ENCODE measurements at regions not wholly inside any gene's neighbourhood (a gene's known extent, or its start where the extent isn't known, plus 50 kb on each side); places are given as distances from the start of the nearest gene placed in this dataset.

DNA sequence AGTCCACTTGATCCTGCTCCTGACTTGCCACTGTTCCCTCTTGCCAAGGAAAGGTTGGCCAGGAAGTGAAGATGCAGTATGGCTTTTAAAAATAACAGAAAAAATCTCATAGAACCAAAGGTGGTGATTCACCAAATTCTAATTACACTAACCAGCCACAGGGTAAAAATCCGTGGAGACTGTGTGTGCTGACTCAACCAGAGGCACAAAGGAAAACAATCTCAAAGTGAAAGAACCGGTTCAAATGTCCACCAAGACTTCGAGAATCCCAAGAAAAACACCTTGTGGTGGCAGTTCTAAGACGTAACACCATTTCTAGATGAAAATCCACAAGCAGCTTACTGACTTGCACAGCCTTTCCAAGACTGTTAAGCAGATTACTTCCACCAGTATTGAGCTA is 279.1 kb downstream of the TLE1 start:
- Histone ChIP-seq H3K4me3 (ENCODE audit: extremely low read depth, insufficient read depth, low read length, poor library complexity, severe bottlenecking) (no peak overlapping the region), H3K27ac (ENCODE audit: low read depth, low read length, severe bottlenecking) (no peak overlapping the region), H3K36me3 (ENCODE audit: control insufficient read depth, insufficient read depth, low read length) (no peaks in the 10 kb centered on the region), H3K4me1 (ENCODE audit: control insufficient read depth, insufficient read depth, low read length, poor library complexity, severe bottlenecking) (peaks cover under 1% of the 10 kb centered on the region), H3K9me3 (ENCODE audit: control insufficient read depth, low read length) (peaks cover 4% of the 10 kb centered on the region)
- 81 to 92% methylated on average over 3 to 4 of the region's 4 CpGs for WGBS, 2 experiments (ENCODE audit: insufficient coverage in 2 of 2)

DNA sequence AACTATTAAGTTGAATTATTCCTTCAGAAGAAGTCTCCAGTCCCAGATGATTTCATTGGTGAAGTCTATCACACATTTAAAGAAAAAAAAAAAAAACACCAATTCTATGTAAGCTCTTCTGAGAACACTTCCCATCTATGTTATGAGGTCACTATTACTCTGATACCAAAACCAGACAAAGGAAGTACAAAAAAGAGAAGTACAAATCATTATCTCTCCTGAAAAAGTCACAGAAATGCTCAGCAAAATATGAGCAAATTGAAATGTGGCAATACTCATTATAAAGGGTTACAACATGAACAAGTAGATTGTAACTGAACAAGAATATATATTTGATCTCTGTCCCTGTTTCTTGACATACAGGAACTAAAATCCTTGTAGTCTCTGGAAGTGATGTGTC is 280.4 kb downstream of the TLE1 start:
- no peak overlapping the region for H3K4me3 ChIP-seq (ENCODE audit: extremely low read depth, insufficient read depth, low read length, poor library complexity, severe bottlenecking)
- no peaks in the 10 kb centered on the region for H3K36me3 ChIP-seq (ENCODE audit: control insufficient read depth, insufficient read depth, low read length)
- peaks cover 3% of the 10 kb centered on the region for H3K4me1 ChIP-seq (ENCODE audit: control insufficient read depth, insufficient read depth, low read length, poor library complexity, severe bottlenecking)
- no peak overlapping the region for H3K27ac ChIP-seq (ENCODE audit: low read depth, low read length, severe bottlenecking)
- H3K9me3 ChIP-seq (ENCODE audit: control insufficient read depth, low read length), result peaks cover 4% of the 10 kb centered on the region

DNA sequence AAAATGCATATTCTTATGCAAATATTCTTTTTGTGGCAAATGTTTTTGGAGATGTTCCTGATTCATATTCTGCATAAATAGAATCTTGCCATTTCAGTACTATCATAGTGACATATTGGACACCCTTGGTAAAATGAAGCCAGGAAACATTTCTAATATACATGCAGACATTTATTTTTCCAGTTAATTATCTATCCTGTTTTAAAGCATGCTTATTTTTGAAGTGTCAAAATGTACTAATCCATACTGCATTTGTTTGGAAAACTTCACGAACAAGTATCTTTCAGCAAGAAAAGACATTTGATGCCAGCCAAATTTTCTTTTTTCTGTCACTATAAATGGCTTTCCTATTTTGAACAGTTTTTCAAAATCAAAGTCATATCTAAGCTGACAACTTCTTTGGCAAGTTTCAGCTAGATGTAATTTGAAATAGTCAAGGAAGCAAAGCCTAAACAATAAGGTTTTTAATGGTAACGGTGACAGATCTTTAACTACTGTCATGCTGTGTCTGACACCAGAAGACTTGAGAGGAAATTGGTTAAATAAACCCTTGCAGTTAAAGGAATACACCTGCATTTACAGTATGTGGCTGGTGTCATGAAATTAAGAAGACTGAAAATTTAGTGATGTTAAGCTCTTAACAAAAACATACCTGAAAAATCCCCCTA is 284.3 kb downstream of the TLE1 start:
- Histone ChIP-seq H3K4me3 (ENCODE audit: extremely low read depth, insufficient read depth, low read length, poor library complexity, severe bottlenecking) (no peak overlapping the region), H3K36me3 (ENCODE audit: control insufficient read depth, insufficient read depth, low read length) (no peaks in the 10 kb centered on the region), H3K9me3 (ENCODE audit: control insufficient read depth, low read length) (no peaks in the 10 kb centered on the region), H3K4me1 (ENCODE audit: control insufficient read depth, insufficient read depth, low read length, poor library complexity, severe bottlenecking) (peaks cover 3% of the 10 kb centered on the region), H3K27ac (ENCODE audit: low read depth, low read length, severe bottlenecking) (no peak overlapping the region)
- WGBS, 2 experiments (ENCODE audit: insufficient coverage in 2 of 2), result 62 to 100% methylated on average over 1 of the region's 2 CpGs

DNA sequence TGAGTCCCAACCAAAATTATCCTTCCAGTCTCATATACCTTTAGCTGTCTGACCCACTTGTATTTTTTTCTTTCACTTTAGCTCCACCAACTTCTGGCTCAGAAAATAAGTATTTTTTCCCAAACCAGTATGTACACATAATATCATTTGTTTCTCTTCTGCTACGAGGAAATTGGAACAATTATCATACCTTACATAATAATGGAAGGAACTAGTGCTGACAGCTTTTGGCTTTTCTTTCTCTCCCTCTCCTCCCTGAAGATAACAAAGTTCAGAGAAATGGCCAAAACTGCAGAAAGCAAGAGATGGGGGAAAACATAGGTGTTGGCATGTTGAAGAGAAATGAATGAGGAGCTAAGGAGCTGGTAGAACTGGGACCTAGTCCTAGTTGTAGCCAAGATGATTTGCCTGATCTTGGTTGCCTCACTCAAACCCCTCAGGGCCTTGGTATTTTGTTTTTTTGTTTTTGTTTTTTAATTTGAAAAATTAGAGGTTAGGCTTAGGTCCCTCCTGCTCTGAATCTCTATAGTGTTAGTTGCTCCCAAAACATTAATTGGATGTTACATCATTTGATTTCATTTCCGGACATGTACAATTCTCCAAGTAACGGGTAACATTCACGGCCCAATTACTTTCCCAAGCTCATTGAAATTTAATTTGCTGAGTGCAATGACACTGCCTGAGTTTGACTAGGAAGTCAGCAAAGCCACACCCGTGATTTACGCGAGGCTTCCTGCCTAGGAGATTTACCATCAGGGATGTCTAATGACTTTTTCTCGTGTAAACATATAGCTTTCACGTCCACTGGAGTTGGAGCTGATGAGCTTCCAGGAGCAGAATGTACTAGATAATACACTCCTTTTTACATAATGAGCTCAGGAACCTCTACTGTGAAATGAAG is 291.6 kb downstream of the TLE1 start:
- H3K4me3 ChIP-seq (ENCODE audit: extremely low read depth, insufficient read depth, low read length, poor library complexity, severe bottlenecking), result no peak overlapping the region
- no peaks in the 10 kb centered on the region for H3K4me1 ChIP-seq (ENCODE audit: control insufficient read depth, insufficient read depth, low read length, poor library complexity, severe bottlenecking)
- H3K36me3 ChIP-seq (ENCODE audit: control insufficient read depth, insufficient read depth, low read length), result no peaks in the 10 kb centered on the region
- no peaks in the 10 kb centered on the region for H3K9me3 ChIP-seq (ENCODE audit: control insufficient read depth, low read length)
- 77 to 89% methylated on average over 5 to 6 of the region's 9 CpGs for WGBS, 2 experiments (ENCODE audit: insufficient coverage in 2 of 2)
- H3K27ac ChIP-seq (ENCODE audit: low read depth, low read length, severe bottlenecking), result no peak overlapping the region

DNA sequence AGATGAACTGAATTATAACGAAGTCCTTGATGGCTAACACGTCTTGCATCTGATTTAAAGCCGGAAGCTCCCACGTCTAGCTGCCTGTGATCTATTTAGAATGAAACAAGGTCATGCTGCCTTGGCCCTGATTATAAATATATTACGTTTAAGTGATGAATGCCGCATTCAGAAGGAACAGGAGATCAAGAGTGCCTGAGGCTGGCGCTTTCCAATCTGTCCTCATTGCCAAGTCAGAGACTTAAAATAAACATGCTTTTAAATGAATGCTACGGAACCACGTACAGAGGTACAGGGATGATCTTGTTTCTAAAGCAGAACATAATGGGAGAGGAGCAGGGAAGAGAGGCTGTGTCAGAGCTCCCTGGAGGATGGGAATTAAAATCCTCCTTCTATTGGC is 292.8 kb downstream of the TLE1 start:
- H3K4me1 ChIP-seq (ENCODE audit: control insufficient read depth, insufficient read depth, low read length, poor library complexity, severe bottlenecking), result no peaks in the 10 kb centered on the region
- no peak overlapping the region for H3K27ac ChIP-seq (ENCODE audit: low read depth, low read length, severe bottlenecking)
- no peaks in the 10 kb centered on the region for H3K9me3 ChIP-seq (ENCODE audit: control insufficient read depth, low read length)
- no peaks in the 10 kb centered on the region for H3K36me3 ChIP-seq (ENCODE audit: control insufficient read depth, insufficient read depth, low read length)
- no peak overlapping the region for H3K4me3 ChIP-seq (ENCODE audit: extremely low read depth, insufficient read depth, low read length, poor library complexity, severe bottlenecking)
- WGBS, 2 experiments (ENCODE audit: insufficient coverage in 2 of 2), result 85 to 94% methylated on average over 8 of the region's 9 CpGs

DNA sequence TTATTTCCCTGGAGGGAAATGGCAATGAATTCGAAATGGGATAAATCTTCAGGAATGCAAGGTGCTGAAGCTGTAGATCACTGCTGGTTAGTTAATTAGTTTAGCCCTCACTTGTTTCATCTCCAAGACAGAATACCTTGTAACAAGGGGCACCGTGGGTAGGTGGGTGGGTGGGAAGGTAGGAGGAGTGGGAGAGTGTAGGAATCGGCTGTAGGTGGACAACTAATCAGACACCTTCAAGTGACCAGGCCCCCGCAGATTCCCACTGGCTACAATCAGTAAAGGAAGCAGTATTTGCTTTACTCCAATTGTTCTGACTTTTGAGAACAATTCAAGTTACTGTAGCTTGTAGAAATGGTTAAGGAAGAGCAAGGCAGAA is 293.7 kb downstream of the TLE1 start:
- no peak overlapping the region for H3K27ac ChIP-seq (ENCODE audit: low read depth, low read length, severe bottlenecking)
- no peaks in the 10 kb centered on the region for H3K36me3 ChIP-seq (ENCODE audit: control insufficient read depth, insufficient read depth, low read length)
- no peak overlapping the region for H3K4me3 ChIP-seq (ENCODE audit: extremely low read depth, insufficient read depth, low read length, poor library complexity, severe bottlenecking)
- H3K9me3 ChIP-seq (ENCODE audit: control insufficient read depth, low read length), result no peaks in the 10 kb centered on the region
- 67 to 83% methylated on average over 1 of the region's 4 CpGs for WGBS, 2 experiments (ENCODE audit: insufficient coverage in 2 of 2)
- peaks cover 2% of the 10 kb centered on the region for H3K4me1 ChIP-seq (ENCODE audit: control insufficient read depth, insufficient read depth, low read length, poor library complexity, severe bottlenecking)

DNA sequence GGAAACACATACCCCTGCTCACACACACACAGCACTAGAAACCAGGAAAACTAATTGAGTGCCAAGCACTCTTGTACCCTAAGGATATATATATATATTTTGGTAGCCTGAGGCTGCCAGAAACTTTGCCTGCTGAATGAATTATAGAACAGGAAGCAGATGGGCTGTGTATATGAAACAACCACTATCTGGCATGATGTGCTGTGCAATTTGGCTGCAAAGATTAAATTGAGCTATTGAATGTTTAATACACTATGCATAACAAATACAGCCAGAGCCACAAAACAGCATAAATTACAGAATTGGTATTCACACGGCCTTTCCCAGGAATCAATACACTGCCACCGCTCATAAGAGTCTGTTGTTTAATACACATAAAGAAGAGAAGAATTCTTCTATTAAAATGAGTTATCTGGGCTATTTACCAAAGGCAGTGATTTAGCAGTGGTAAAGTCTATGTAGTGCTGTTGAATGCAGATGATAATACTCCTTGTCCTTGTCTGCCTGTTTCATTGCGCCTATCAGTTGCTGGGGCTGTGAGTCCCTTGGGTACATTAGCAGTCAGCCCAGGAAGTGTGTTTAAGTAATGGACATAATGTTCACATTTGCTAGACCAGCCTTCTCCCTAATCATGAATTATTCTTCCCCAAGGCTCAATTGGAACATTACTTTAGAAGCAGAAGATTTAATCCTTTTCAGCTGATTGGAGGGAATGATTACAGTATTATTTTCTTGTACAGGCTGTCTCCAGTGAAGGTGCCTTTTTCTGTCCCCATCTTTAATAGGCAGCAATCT is 294.3 kb downstream of the TLE1 start:
- Histone ChIP-seq H3K36me3 (ENCODE audit: control insufficient read depth, insufficient read depth, low read length) (no peaks in the 10 kb centered on the region), H3K4me3 (ENCODE audit: extremely low read depth, insufficient read depth, low read length, poor library complexity, severe bottlenecking) (no peak overlapping the region), H3K27ac (ENCODE audit: low read depth, low read length, severe bottlenecking) (no peak overlapping the region), H3K9me3 (ENCODE audit: control insufficient read depth, low read length) (no peaks in the 10 kb centered on the region), H3K4me1 (ENCODE audit: control insufficient read depth, insufficient read depth, low read length, poor library complexity, severe bottlenecking) (peaks cover 8% of the 10 kb centered on the region)
- WGBS, 2 experiments (ENCODE audit: insufficient coverage in 2 of 2), result 80% methylated on average over 1 of the region's 3 CpGs; no CpG with 5 or more reads in 1 of the 2 experiments

DNA sequence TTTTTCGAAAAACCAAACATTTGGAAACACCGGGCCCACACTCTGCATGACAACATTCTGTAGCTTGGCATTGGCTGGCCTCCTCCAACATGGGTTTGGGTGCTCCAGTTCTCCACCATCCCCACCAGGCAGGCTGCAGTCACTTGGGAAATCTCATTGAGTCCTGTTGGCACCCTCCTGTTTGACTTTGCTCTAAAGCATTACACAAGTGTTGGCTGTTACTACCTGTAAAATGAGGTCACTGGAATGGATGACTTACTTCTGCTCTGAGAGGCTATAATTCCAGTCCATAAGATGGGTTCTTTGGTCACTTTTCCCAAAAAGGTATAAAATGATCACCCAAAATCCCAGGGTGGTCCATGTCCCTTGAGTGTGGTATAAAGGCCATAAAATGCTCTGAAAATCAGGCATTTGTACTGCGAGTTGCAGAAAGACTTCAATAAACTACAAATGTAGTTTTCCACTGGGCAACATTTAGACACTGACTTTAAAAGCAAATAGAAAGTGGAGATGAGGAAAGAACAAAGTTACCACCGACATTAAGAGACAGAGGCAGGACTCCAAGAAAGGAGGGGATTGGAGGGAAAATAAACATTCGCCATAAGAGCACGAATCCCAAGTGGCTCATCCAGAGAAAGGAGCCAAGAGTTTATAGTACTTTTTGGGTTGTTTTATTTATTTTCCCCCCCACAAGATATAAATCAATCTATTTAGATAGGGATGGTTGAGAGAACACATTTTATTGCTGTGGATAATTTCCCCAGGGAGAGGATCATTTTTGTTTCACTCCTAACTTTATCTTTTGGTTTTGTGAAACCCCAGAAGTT is 295.1 kb downstream of the TLE1 start:
- H3K4me1 ChIP-seq (ENCODE audit: control insufficient read depth, insufficient read depth, low read length, poor library complexity, severe bottlenecking), result peaks cover 16% of the 10 kb centered on the region
- 97 to 100% methylated on average over 2 to 3 of the region's 6 CpGs for whole genome bisulfite sequencing, 2 experiments (ENCODE audit: insufficient coverage in 2 of 2)
- no peaks in the 10 kb centered on the region for H3K36me3 ChIP-seq (ENCODE audit: control insufficient read depth, insufficient read depth, low read length)
- no peak overlapping the region for H3K27ac ChIP-seq (ENCODE audit: low read depth, low read length, severe bottlenecking)
- no peaks in the 10 kb centered on the region for H3K9me3 ChIP-seq (ENCODE audit: control insufficient read depth, low read length)
- no peak overlapping the region for H3K4me3 ChIP-seq (ENCODE audit: extremely low read depth, insufficient read depth, low read length, poor library complexity, severe bottlenecking)

DNA sequence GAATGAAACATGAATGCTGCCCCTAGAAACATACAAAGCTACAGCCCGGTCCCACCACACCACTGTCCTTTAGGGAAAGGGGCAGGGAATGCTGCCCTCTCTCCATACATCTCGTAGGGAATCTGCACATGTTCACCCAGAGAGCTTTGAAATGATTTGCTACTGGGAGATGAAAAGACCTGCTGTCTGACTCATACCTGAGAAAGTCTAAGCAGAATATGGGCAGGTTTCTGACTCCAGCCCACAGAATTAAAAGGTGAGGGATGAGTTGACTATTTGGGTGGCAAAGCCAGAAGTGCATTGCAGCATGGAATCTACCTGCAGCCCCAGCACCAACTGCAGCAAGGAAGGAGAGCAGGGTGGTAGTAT is 297.9 kb downstream of the TLE1 start:
- Histone ChIP-seq H3K4me3 (ENCODE audit: extremely low read depth, insufficient read depth, low read length, poor library complexity, severe bottlenecking) (no peak overlapping the region), H3K4me1 (ENCODE audit: control insufficient read depth, insufficient read depth, low read length, poor library complexity, severe bottlenecking) (peaks cover 22% of the 10 kb centered on the region), H3K27ac (ENCODE audit: low read depth, low read length, severe bottlenecking) (no peak overlapping the region), H3K36me3 (ENCODE audit: control insufficient read depth, insufficient read depth, low read length) (no peaks in the 10 kb centered on the region), H3K9me3 (ENCODE audit: control insufficient read depth, low read length) (no peaks in the 10 kb centered on the region)
- no CpG with 5 or more reads among the region's 2 CpGs for WGBS, 2 experiments (ENCODE audit: insufficient coverage in 2 of 2)

DNA sequence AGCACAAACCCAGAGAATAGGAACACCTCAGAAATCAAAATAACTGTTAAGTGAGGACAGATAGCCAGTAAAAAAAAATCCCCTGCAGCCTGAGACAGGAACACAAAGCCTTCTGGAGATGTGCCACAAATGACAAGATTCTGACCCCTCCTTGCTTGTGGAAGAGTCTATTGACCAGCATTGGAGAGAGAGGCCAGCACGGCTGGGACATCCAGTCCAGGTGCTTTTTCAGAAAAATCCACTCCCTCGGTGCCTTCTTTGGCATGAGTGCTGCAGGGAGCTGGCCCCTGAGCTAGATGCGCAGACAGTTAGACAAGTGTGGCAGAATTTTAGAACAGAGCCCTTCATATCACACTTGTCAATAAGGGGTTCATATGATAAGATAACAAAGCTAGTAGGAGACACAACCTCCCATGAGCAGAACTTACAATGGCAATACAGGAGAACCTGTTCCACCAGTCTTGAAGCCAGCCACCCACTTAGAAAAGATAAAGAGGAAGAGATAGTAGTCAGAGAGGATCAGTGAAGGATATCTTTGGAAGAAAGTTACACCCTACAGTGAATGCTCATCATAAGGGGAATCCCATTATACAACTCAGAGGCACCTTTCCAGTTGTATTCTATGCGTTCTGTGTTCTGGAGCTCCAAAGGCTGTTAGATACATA is 298.4 kb downstream of the TLE1 start:
- Histone ChIP-seq H3K9me3 (ENCODE audit: control insufficient read depth, low read length) (no peaks in the 10 kb centered on the region), H3K36me3 (ENCODE audit: control insufficient read depth, insufficient read depth, low read length) (no peaks in the 10 kb centered on the region), H3K4me3 (ENCODE audit: extremely low read depth, insufficient read depth, low read length, poor library complexity, severe bottlenecking) (no peak overlapping the region), H3K27ac (ENCODE audit: low read depth, low read length, severe bottlenecking) (no peak overlapping the region), H3K4me1 (ENCODE audit: control insufficient read depth, insufficient read depth, low read length, poor library complexity, severe bottlenecking) (peaks cover 22% of the 10 kb centered on the region)
- WGBS, 2 experiments (ENCODE audit: insufficient coverage in 2 of 2), result 89 to 92% methylated on average over 2 of the region's 4 CpGs
